NCI-H345 (cell line): ENCODE measurements at regions not wholly inside any gene's neighbourhood (a gene's known extent, or its start where the extent isn't known, plus 50 kb on each side); places are given as distances from the start of the nearest gene placed in this dataset.

ENCODE experiments used
- DNase-seq: peaks from one replicate; lab custom pipeline; 2025; lab: John Stamatoyannopoulos, UW

DNA sequence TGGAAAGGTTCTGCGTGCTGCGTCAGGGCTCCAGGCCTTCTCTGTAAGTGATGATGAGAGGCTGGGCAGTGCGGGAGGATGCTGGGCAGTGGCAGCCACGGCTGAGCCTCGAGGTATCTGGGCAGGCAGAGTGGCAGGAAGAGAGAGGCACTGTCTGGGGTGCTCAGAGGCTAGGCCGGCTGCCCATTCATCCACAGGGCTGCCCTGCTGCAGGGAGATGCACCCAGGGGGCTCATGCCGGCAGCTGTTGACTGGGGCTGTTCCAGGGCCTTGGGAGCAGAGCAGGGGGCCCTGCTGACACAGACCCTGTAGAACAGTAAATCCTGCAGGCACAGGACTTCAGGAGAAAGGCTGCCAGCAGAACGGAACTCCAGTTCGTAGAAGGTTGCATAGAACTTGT, 88.8 kb downstream of the BOD1 start:
- no peak for DNase-seq

DNA sequence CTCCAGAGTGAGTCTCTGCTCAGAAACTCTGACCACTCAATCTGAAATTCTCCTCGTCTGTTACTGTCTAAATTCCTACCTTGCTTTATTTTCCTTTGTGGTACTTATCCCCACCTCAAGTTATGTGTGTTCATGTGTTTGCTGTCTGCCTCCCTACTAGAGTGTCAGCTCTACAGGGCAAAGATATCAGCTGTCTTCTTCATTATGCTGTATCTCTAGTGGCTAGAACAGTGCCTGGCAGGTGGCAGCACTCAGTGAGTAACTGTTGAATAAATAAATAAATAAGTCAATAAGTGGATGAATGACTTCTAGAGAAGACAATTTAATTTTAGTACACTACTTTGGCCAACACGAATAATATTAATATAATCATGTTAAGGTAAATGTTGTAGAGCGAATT, 92.3 kb downstream of the BOD1 start:
- no peak for DNase-seq

DNA sequence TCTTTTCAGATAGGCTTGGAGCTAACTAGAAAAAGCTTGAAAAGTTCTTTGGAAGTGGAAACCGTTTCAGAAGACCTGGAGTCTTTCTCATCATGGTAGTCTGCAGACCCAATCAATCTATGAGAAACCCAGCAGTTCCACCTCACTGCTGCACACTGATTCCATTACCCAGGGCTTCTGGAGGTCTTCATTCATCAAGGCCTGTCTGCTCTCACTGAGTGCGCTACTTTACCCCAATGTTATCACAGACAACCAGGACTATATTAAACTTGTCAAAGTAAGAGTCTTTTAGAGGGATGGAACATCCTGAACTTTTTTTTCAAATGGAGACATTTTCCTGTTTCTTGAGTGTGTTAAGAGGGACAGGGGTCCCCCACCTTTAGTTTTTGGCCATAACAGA, 93.1 kb downstream of the BOD1 start:
- no peak for DNase-seq

DNA sequence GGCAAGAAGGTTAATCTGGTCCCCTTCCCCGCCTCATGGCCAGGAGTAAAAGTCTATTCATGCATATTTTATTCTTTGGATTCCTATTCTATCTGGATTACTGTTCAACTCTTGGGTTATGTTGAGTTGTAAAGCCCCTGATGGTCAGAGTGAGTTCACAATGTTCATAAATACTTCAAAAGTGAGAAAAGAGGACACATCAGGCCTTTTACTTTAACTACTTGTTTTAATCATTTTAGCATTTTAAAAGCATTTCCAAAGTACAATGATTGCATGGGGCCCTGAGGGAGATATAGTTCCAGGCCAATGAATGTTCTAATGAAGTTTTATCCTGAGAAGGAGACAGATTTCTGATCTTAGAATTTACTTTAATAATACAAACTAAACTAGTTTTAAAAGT, 93.9 kb downstream of the BOD1 start:
- DNase-seq, result no peak

DNA sequence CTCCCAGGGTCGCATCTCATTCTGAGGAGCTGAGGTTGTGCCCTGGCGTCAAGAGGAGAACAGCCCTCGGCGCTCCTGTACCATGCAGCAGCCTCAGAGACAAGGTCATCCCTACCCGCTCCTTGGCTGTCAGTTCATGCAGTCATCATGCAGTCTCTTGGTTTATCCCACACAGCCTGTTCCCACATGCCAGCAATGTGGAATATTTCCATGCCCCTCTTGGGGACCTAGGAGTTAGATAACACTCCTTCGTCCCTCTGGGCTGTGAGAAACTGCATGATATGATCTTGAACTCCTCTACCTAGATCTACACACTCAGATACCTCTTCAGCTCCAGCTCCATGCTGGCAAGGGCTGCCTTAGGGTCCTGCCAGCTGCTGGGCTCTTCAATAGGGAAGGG, 97.6 kb downstream of the BOD1 start:
- DNase-seq, result no peak

DNA sequence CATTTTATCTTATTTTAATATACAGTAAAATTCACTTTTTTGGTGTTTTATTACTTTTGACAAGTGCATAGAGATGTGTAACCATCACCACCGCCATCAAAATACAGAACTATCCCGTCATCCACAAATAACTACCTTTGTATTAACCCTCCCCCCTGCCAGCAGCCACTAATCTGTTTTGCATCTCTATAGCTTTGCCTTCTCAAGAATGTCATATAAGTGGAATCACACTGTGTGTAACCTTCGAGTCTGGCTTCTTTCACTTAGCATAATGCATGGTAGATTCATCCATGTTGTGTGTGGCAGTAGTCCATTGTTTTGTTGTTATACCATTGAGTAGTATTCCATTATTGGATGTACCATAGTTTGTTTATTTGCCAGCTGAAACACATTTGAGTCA, 98.8 kb downstream of the BOD1 start:
- no peak for DNase-seq

DNA sequence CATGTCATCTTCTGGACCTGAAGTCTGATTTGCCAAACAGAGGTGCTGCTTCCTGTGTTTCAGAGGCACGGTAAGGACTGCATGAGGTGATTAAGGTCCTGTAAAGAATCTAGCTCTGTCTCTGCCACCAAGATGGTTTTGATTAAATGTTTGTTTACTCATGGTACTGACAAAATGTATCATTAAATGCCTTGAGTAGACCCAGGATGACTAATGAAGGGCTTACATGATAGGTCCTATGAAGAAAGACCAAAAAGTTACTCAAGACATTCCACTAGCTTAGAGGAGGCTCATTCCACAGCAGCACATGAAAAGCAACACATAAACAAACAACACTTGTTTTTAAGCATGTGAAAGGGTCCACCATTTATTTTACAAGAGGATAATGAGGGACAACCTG, 100.9 kb downstream of the BOD1 start:
- no peak for DNase-seq

DNA sequence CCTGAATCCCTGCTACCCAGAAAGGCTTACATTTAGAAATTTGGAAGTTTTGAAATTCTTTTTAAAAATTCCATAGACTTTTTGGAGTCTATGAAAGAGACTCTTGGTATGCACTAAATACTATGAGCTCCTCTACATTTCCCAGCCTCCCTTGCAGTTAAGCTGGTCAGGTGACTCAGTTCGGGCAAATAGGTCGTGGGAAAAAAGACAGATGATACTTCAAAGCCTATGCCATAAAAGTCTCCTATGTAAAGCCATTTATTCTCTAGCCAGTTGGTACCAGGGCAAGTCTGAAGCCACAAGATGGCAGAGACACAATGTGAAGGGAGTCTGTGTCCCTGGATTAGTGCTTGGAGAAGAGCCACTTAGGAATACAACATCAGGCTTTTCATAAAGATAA, 101.8 kb downstream of the BOD1 start:
- DNase-seq, result no peak

DNA sequence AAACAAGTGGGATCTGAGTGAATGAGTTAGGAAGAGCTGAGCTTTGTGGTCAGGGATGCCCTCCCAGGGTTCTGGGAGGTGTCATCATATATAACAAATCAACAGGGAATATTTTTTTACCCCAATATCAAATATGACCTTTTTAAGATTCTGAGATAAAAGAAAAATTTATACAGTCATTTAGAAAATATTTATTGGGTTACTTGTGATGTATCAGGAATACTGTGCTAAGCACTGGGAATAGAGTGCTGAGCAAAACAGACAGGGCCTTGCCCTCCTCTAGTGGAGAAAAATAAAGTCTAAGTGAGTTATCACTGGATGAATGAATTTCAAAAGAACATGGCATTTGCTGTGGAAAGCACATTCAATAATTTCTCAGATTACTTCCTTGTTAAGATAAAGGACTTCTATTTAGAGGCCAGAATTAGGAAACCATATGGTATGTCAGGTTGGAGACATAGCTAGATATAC, 102.9 kb downstream of the BOD1 start:
- no peak for DNase-seq

DNA sequence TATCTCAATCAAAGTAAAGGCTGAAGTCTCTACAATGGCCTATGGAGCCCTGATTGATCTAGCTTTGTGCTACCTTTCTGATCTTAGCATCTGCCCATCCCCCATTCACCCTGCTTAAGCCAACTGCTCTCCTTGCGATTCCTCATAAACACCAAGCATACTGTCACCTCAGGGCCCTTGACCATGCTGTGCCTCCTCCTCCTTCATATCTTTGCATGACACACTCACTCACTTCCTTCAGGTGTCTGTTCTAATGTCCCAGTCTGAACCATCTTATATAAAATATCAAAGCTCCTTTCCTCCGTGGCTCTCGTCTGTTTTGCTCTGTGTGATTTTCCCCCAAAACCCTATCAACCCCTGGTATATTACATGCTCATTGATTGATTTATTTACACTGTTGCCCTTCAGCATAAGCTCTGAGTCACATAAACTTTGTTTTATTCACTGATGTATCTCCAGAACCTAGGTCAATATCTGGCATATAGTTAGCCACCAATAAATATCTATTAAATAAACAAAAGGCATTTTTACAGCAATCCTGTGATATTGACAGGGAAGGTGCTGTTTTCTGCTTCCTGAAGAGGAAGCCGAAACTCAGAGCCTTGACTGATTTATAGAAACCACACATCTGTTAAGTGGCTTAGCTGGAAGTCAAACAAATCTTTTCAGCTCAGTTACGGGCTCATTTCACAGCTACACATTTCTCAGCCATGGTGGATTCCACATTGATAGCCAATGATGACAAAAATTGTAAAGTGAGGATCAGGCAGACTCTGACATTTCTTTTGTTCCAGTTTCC, 103.6 kb downstream of the BOD1 start:
- DNase-seq, result no peak

DNA sequence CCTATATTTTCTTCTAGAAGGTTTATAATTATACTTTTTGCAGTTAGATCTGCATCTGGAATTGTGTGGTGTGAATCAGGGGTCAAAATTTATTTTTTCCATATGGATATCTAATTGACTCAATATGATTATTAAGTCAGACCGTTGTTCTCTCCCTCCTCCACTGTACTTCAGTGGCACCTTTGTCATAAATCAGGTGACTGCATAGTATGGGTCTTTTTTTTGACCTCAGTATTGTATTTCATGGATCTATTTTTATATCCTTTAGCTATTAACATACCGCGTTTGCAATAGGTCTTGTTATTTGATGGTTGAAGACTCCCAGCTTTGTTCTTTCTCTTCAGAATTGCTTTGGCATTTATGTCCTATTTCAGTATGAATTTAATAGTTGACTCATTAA, 107.4 kb downstream of the BOD1 start:
- no peak for DNase-seq

DNA sequence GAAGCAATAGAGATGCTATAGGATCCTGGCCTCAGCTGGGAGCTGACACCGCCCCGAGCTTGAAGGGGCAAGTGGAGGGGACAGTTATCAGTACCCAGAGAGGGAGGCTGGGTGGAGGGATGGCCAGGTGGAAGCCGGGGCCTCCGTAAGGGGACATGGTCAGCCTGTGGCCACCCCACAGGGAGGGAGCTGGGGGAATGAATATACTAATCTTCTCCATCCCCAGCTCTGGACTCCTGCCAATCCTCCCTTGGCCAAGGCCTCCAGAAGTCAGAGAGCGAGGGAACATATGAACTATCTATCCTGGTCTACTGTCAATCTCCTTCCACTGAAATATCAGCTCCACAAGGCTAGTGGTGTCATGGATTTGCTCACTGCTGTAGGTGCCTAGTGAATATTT, 109.3 kb downstream of the BOD1 start:
- DNase-seq, result no peak

DNA sequence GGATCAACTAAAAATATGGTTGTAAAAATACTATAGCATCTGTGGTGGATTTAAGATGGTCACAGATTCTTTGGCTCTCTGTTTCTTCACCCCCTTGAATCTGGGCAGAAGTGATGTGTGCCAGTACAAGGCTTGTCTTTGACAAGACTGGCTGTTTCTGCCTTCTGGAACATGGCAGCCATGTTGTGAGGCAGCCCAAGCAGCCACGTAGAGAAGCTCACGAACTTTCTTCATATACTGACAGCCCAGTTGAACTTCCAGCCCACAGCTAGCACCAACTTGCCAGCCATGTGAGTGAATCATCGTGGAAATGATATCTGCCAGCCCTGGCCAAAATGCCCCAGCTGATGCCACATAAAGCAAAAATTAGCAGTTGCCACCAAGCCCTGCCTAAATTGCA, 110.8 kb downstream of the BOD1 start:
- DNase-seq, result no peak

DNA sequence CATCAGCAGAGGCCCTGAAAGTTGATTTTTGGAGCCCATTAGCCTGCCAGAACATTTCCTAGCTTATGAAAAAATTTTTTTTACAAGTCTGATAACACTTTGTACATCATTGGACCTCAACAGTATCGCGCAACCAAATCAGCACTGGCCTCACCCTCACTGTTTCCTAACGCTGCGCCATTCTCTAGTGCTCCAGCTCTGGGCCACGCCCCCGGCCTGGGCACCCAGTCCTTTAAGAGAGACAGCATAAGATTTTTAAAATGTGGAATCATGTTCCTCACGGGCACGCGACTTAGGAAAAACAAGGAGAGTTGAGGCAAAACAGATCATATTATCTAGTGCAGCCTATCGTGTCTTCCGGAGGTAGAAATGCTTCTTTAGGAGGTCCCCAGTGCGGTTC, 114.5 kb downstream of the BOD1 start:
- DNase-seq, result no peak

DNA sequence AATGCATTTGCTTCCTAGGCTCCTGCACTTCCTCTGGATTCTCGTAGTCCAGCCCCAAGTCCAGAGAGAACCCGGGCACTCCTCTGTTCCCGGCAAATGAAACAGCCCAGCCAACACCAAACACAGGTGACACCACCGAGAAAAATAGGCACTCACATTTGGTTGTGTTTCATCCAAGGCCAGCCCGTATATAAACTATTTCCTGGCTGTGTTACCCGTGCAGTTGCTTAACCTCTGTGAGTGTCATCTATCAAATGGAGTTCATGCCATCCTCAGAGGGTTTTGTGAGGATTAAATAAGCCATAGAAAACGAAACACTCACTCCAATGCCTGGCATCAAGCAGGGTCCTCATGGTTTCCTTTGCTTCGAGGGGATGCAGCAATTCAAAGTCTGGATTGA, 115.2 kb downstream of the BOD1 start:
- DNase-seq, result no peak

DNA sequence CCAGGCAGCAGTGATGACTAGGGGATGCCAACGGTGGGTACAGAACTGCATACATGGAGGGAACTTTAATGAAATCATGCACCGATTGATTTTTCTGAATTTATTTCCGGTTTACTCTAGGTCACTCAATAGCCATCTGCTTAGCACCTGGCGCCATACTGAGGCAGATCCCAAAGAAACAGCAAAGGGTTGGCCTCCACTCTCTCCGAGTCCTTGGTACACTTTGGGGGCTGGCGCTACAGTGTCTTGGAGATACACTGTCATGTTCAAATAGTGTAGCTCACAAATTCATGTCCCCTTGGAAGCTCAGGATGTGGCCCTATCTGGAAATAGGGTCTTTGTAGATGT, 116.3 kb downstream of the BOD1 start:
- no peak for DNase-seq

DNA sequence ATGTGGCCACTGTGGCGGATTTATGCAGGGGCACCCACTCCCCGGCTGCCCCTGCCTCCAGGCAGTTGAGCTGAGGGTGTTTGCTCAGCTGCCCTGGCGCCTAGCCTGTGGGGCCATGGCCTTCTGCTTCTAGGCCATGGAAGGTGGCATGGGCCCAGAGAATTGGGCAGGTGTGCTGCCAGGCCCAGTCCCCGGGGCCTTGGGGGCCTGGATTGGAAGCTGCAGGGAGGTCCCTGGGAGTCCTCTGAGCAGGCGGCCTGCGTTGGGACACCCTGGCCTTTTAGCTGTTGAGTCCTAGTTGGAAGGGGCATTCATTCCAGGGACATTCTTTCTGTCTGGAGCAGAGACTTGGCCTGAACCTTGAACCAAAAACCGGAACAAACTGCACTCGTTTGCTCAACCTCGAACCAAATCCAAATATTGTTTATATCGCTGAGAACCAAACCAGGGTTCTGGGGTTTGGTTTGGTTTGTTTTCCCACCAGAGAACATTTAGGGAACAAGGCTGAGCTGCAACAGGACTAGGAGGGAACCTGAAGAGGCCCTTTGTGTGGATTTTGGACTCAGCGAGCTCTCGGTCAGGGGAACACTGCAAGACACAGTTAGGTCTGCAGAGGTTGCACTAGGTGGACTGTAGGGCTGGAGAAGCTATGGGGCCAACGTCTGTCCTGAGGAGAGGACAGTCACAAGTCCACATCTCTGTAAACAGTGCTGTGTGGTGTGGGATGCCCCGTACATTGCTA, 116.8 kb downstream of the BOD1 start:
- no peak for DNase-seq

DNA sequence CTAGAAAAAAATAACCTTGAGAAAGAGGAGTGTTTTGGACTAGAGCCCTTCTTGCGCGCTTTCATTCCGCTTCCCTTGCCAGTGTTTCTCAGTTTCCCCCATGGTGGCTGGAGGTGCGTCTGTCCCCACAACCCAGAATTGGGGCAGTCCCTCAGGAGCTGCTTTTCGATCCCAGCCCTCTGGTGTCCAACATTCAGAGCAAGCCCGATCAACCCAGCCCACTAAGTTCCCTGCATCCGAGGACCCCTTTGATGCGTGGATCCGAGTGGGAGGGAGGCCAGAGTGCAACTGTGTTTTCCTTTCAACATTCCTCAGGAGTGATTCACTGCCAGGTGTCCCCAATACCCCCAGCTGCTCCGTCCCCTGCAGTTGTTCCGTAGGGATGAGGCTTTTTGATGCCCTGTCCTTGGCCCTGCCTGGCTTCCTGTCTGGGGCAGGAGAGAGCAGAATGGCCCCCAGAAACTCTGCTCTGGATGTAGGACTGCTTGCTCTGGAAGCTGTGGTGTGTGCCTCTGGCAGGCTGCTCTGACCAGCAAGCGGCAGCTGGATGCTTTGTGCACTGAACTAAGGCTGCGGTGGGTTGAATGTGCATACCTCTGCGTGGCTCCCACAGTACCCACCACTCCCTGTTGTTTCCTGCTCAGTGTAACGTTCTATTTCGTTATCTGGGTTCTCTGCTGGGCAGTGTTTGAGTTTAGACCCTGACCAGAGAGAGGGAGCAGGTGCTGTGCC, 117.5 kb downstream of the BOD1 start:
- DNase-seq, result no peak

DNA sequence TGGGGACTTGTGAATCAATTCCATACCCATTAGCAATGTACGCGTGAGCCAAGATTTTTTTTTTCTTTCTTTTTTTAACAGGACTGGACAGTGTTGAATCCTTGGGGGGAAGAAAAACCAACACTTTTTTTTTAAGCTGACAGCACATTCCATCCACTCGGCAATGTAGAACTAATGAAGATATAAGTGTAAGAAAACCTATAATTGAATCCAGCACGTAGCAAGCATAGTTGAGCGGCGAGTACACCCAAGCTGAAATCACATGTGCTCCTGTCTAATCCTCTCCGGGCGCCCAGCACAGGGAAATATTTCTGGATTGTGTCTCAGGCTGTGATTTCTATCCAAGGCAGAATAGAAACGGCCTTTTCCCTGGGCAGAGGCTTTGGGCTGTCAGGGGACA, 118.2 kb downstream of the BOD1 start:
- DNase-seq, result no peak

DNA sequence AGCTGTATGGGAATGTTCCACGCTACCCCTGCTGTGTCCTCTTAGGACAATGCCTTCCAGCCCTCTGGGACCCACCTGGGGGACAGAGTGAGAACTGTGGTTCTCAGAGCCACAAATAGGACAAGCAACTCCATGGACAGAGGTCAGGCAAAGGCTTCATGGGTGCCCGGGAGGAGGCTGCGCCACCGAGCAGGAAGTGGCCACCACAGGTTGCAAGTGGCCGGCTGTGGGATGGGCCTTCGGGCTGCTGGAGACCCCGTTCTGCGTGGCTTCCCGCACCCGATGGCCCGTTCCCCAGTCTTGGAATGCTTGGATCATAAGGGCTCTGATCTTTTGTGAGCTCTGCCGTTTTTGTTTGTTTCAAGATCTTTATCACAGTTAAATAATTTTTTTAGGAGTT, 118.8 kb downstream of the BOD1 start:
- DNase-seq, result no peak

DNA sequence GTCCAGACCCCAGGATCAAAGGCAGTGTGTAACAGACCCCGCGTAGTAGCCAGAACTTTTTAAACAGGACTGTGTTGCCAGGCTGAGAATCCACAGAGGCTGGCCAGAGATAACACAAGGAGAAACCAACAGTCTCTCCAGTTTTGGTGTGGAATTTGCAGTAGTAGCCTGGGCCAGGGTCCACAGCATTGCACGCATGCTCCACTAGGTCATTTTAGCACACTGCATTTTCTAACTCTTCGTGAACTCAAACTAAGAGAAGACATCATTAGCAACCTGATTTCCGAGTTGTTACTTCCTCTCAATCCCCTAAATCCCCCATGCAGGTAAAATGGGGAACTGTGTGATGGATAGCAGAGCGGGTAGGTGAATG, 119.6 kb downstream of the BOD1 start:
- no peak for DNase-seq

DNA sequence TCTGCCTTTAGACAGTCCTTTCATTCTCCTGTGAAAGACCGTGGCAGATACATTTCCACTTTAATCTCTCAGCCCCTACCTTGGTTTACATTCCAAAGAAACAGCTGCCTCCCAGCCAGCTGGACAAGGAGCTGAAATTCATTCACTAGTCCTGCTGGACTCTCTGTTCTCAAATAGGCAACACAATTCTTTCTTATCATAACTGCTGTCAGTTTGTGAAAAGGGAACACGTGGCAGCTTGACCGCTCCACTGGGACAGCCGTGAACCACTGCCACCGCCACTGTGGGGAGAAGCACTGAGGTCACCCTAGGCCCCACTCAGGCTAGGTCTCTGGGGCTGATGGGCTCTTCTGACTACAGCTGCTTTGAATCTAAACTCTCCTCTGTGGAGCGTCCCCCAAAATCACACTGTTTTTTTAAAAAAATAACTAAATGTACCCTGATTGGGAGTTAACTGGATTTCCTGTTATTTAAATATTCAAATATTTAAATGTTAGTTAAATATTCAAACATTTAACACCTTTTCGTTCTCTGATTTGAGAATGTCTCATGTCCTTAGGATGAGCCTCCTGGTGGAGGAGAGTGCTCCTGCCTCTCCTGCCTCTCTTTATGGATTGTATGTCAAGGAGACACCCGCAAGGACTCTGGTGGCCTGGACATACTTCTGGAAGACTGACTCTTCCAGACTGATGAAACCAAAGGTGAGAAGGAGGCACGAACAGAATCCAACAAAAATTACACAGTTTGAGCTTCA, 120.1 kb downstream of the BOD1 start:
- DNase-seq, result no peak
